WERI-Rb-1 (cell line): ENCODE measurements at regions not wholly inside any gene's neighbourhood (a gene's known extent, or its start where the extent isn't known, plus 50 kb on each side); places are given as distances from the start of the nearest gene placed in this dataset.
"Not testable (repeated sequence)": the region's sequence is repeated elsewhere in the genome, so short reads cannot be mapped to it uniquely, and the experiment has no call there.

Experiments
- DNase-seq: peaks from one replicate; pipeline ENCODE4 v3.0.0-alpha.2; 2020
- H3K27ac ChIP-seq: fragments of 250-450 bp; sonication (Bioruptor Pico); 2 replicates; pipeline ENCODE4 v1.5.1; 2020; ENCODE audit warnings: mild to moderate bottlenecking, moderate library complexity
- H3K27me3 ChIP-seq: fragments of 250-450 bp; sonication (Bioruptor Pico); 2 replicates; pipeline ENCODE4 v1.5.1; 2021; ENCODE audit warnings: mild to moderate bottlenecking, low read depth, moderate library complexity; ENCODE audit not compliant: insufficient read depth, severe bottlenecking
- H3K36me3 ChIP-seq: fragments of 250-450 bp; sonication (Bioruptor Pico); 2 replicates; pipeline ENCODE4 v1.5.1; 2020; ENCODE audit warnings: mild to moderate bottlenecking, moderate library complexity
- H3K4me3 ChIP-seq: 2 replicates; pipeline ENCODE4 v1.5.1; 2011; ENCODE audit warnings: low read depth, mild to moderate bottlenecking, control low read depth, low read length
- H3K9me3 ChIP-seq: fragments of 250-450 bp; sonication (Bioruptor Pico); 2 replicates; pipeline ENCODE4 v1.5.1; 2021; ENCODE audit warnings: mild to moderate bottlenecking, moderate library complexity; ENCODE audit not compliant: severe bottlenecking
- TF ChIP-seq, protein P1 (sequence below): IDR thresholded peaks from 2 replicates; pipeline ENCODE4 v1.5.1; 2011; ENCODE audit warnings: low read depth, mild to moderate bottlenecking, control low read depth, inconsistent platforms, low read length

DNA sequence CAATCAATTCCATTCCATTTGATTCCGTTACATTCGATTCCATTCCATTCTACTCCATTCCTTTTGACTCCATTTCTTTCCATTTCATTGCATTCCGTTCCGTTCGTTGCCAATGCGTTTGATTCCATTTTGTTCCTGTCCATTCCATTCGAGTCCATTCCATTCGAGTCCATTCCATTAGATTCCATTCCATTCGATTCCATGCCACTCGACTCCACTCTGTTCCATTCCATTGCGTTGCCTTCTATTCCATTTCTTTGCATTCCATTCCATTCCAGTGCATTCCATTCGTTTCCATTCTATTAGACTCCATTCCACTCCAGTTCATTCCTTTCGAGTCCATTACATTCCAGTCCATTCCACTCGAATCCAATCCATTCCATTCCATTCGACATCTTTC lies 2587.5 kb upstream of the TPTE start:
- TF ChIP-seq, protein P1, sequence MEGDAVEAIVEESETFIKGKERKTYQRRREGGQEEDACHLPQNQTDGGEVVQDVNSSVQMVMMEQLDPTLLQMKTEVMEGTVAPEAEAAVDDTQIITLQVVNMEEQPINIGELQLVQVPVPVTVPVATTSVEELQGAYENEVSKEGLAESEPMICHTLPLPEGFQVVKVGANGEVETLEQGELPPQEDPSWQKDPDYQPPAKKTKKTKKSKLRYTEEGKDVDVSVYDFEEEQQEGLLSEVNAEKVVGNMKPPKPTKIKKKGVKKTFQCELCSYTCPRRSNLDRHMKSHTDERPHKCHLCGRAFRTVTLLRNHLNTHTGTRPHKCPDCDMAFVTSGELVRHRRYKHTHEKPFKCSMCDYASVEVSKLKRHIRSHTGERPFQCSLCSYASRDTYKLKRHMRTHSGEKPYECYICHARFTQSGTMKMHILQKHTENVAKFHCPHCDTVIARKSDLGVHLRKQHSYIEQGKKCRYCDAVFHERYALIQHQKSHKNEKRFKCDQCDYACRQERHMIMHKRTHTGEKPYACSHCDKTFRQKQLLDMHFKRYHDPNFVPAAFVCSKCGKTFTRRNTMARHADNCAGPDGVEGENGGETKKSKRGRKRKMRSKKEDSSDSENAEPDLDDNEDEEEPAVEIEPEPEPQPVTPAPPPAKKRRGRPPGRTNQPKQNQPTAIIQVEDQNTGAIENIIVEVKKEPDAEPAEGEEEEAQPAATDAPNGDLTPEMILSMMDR = no peak
- no peak for DNase-seq
- no peaks in the 10 kb centered on the region for H3K36me3 ChIP-seq
- no peak overlapping the region for H3K27ac ChIP-seq
- no peaks in the 10 kb centered on the region for H3K27me3 ChIP-seq
- peaks cover 82% of the 10 kb centered on the region for H3K9me3 ChIP-seq
- H3K4me3 ChIP-seq = no peak overlapping the region

DNA sequence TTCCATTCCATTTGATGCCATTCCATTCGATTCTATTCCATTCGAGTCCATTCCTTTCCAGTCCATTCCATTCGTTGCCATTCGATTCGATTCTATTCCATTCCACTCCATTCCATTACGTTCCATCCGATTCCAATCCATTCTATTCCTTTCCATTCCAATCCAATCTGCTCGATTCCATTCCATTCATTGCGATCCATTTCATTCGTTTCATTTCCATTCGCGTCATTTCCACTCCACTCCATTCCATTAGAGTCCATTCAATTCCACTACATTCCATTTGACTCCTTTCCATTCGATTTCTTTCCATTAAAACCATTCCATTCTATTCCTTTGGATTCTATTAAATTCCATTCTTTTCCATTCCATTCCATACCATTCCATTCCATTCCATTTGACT lies 2584.1 kb upstream of the TPTE start:
- H3K36me3 ChIP-seq, H3K4me3 ChIP-seq, H3K27me3 ChIP-seq, DNase-seq, H3K27ac ChIP-seq: not testable (repeated sequence)
- H3K9me3 ChIP-seq = peaks cover 83% of the 10 kb centered on the region

DNA sequence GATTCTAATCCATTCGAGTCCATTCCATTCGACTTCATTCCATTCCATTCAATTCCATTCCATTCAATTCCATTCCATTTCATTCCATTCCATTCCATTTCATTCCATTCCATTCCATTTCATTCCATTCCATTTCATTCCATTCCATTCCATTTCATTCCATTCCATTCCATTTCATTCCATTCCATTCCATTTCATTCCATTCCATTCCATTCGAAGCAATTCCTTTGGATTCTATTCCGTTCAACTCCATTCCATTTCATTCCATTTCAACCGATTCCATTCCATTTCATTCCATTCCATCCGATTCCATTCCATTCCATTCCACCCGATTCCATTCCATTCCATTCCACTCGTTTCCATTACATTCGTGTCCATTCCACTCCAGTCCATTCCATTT lies 2583.2 kb upstream of the TPTE start:
- DNase-seq, H3K27ac ChIP-seq, H3K4me3 ChIP-seq, H3K36me3 ChIP-seq, H3K27me3 ChIP-seq: not testable (repeated sequence)
- H3K9me3 ChIP-seq = peaks cover 79% of the 10 kb centered on the region

DNA sequence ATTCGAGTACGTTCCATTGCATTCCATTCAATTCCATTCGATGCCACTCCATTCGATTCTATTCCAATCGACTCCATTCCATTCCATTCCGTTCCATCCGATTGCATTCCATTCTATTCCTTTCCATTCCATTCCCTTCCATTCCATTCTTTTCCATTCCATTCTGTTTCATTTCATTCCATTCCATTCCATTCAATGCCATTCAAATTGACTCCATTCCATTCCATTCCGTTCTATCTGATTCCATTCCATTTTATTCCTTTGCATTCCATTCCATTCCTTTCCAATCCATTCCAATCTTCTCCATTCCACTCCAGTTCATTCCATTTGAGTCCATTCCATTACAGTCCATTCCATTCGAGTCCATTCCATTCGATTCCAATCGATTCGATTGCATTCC lies 2580.0 kb upstream of the TPTE start:
- not testable (repeated sequence) for H3K27ac ChIP-seq, H3K27me3 ChIP-seq, DNase-seq, H3K36me3 ChIP-seq, H3K4me3 ChIP-seq
- H3K9me3 ChIP-seq = peaks cover 63% of the 10 kb centered on the region

DNA sequence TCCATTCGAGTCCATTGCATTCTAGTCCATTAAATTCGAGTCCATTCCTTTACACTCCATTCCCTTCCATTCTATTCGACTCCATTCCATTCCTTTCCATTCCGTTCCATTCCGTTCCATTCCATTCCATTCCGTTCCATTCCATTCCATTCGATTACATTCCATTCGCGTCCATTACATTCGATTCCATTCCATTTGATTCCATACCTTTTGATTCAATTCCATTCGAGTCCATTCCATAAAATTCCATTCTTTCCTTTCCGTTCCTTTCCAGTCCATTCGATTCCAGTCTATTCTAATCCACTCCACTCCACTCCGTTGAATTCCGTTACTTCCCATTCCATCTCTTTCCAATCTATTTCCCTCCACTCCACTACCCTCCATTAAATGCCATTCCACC lies 2579.2 kb upstream of the TPTE start:
- H3K36me3 ChIP-seq, H3K27me3 ChIP-seq, H3K4me3 ChIP-seq, H3K27ac ChIP-seq, DNase-seq: not testable (repeated sequence)
- peaks cover 70% of the 10 kb centered on the region for H3K9me3 ChIP-seq

DNA sequence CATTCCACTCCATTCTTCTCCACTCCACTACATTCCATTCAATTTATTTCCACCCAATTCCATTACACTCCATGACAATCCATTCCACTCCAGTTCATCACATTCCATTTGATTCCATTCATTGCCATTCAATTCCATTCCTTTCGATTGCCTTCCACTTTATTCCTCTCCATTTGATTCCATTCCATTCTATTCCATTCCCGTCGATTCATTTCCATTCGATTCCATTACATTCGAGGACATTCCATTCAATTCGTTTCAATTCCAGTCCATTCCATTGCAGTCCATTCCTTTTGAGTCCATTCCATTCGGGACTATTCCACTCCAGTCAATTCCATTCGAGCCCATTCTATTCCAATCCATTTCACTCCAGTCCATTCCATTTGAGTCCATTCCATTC lies 2577.8 kb upstream of the TPTE start:
- peaks cover 69% of the 10 kb centered on the region for H3K9me3 ChIP-seq
- H3K27me3 ChIP-seq = not testable (repeated sequence)

DNA sequence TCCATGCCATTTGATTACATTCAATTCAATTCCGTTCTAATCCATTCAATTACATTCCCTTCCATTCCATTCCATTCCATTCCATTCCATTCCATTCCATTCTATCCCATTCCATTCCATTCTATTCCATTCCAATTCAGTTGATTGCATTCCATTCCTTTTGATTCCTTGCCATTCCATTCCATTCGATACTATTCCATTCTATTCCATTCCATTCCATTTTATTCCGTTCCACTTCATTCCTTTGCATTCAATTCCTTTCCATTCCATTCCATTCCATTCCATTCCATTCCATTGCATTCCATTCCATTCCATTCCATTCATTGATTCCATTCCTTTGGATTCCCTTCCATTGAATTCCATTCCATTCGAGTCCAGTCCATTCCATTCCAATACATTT lies 2574.0 kb upstream of the TPTE start:
- Histone ChIP-seq H3K4me3 (no peak overlapping the region), H3K27ac (no peak overlapping the region), H3K27me3 (no peaks in the 10 kb centered on the region), H3K9me3 (peaks cover 73% of the 10 kb centered on the region), H3K36me3 (no peaks in the 10 kb centered on the region)
- no peak for DNase-seq
- TF ChIP-seq, protein P1 = no peak

More for the DNA sequence above, 2577.8 kb upstream of the TPTE start:
- not testable (repeated sequence) for H3K36me3 ChIP-seq, DNase-seq, H3K27ac ChIP-seq, H3K4me3 ChIP-seq

DNA sequence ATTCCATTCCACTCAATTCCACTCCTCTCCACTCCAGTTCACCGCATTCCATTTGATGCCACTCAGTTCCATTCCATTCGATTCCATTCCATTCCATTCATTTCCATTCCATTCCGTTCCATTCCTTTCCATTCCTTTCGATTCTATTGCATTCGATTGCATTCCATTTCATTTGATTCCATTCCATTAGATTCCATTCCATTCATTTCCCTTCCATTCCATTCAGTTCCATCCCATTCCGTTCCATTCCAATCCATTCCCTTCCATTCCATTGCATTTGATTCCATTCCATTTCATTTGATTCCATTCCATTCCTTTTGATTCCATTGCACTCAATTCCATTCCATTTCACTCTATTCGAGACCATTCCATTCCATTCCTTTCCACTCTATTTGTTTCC lies 2572.7 kb upstream of the TPTE start:
- not testable (repeated sequence) for H3K27ac ChIP-seq, H3K4me3 ChIP-seq, DNase-seq, H3K27me3 ChIP-seq, H3K36me3 ChIP-seq
- H3K9me3 ChIP-seq = peaks cover 78% of the 10 kb centered on the region

DNA sequence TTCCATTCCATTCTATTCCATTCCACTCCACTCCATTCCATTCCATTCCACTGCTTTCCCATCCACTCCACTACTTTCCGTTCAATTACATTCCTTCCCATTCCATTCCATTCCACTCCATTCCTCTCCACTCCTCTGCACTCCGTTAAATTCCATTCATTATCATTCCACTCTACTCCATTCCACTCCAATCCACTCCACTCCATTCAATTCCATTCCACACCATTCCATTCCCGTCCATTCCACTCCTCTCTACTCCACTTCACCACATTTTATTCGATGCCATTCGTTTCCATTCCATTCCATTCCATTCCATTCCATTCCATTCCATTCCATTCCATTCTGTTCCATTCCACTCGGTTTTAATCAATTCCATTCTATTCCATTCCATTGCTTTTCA lies 2571.5 kb upstream of the TPTE start:
- not testable (repeated sequence) for H3K27me3 ChIP-seq, H3K36me3 ChIP-seq, H3K27ac ChIP-seq, H3K4me3 ChIP-seq, DNase-seq
- H3K9me3 ChIP-seq = peaks cover 84% of the 10 kb centered on the region
